Kidney glomerular epithelial cell (primary cell): ENCODE measurements at regions not wholly inside any gene's neighbourhood (a gene's known extent, or its start where the extent isn't known, plus 50 kb on each side); places are given as distances from the start of the nearest gene placed in this dataset.
A peak's percentile ranks its signal among the peaks of the same experiment; 100 is the strongest.
"Not testable (repeated sequence)": the region's sequence is repeated elsewhere in the genome, so short reads cannot be mapped to it uniquely, and the experiment has no call there.

Experiments
- DNase-seq: peaks from one replicate; lab custom pipeline; 2025; lab: John Stamatoyannopoulos, UW

DNA sequence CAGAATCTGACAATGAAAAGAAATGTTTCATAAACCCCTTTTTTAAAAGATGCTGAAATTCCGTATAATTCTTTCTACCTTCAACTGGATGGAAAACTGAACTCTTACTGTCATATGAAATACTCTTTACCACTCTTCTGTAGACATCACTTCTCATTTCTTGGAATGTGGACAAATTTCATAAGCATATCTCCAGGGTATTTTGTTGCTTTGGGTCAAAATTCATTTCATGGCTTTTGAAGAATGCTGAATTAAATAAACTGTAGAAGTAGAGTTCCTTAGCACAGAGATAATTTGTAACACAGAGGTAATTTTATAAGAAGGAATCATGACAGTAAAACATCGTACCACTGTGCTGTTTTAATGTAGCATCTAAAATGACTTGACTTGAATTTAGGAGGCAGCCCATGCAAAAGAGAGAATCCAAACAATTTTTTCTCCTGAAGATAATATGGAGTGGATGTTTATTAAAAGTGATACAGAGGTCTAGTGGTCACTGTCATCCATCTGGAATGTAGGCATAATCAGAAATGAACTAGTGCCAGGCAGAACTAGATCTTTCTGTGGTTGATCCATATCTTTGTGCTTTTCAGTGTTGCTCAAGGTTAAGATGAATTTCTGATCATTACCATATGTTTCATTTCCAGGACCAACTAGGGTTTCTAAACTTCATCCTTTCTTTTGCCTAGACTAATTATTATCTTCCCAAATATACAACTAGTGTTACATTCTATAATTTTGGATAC, 492.0 kb downstream of the KIF20B start:
- no peak for DNase-seq

DNA sequence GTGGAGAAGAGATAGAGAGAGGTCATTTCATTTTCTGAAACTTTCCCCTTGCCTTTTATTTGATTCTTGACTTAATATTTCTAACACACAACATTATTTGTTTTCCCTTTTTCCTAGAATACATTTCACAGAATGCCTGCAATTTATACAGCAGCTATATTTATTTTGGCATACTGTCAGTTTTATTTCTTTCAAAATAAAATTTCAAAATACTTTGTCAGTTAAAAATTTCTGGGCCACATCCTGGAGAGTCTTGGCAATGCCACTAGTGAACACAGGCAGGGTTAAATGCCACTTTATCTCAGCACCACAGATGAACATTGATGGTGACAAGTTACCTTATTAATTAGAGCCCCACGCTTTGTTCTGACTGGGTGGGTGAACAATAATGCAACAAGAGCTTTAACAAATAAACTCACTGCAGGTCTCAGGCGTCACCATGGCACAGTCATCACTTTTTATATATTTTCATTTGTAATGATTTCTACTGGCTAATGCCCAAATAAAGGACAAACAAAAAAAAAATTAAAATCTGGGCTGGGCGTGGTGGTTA, 494.0 kb downstream of the KIF20B start:
- DNase-seq = no peak

DNA sequence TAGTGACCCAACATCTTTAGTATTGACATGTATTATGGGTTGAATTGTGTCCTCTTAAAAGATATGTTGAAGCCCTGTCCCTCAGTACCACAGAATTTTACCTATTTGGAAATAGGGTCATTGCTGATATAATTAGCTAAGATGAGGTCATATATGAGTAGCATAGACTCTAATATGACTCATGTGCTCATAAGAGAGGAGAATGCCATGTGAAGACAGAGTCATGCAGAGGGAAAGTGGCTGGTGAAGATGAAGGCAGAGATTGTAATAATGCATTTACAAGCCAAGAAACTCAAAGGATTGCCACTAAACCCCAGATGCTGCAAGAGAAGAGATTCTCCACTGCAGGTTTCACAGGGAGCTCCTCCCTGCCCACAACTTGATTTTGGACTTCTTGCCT, 496.4 kb downstream of the KIF20B start:
- DNase-seq = no peak

DNA sequence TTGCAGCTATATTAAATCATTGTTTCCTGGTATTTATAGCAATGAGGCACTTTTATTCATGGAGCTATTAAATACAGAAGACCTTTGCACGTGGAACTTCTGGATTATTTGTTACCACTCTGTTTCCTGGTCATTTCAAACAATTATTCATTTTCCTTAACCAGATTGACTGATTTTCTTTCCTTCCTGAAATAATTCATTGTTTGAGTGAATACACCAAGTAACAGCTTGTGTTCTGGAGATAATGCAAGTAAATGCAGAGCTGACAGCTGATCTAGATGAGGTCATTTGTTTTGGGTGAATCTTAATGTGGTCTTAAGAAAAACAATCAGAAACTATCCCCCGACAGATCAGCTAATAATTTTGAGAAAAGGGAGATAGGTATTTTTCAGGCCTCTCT, 497.7 kb downstream of the KIF20B start:
- DNase-seq = no peak

DNA sequence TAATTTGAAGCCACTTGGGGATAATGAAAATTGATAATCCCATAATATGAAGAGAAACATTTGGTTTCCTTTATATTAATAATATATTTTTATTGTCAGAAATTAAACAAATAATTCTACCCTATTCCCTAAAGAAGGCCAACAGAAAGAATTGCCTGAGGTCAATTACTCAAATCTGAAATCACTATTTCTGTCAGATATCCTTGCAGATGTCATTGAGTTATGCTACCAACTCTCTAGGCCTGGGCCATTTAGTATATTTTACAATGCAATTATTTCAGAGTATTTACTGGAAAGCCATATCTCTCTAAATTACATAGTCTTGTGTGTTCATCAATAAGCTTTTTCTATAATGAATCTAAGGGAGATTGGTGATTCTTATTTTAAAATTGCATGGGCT, 498.1 kb downstream of the KIF20B start:
- DNase-seq = no peak

DNA sequence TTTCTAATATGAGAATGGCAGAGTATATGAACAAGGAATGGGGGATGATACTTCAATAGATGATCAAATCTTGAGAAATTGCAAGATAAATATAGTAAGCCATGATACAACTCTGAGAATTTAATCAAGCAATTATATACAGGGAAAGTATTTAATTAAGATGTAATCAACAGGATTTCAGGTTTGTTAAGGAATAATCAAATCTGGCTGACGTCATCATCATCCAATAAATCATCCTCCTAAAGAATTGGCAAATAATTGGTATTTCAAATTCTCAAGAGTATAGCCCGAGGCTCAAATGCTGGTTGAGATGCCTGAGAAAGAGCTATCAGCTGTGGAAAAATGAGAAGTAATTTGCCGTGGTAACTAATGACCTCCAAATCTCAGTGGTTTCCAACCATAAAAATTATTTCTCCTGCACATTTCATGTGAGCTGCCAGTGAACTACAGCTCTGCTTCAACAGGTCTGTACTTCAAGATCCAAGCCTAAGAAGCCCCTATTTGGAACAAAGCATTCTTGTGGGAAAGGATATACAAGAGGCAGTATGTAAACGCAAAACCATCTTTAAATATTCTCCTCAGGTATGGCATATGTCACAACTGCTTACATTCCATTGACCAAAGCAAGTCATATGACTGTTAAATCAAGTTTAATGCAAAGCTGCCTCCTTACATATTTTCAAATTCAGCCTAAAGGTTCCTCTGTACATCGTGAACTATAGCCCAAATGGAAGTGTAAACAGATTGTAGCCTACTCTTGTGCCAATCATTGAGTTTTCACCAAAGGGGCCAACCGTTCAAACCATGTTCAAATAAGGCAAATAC, 503.0 kb downstream of the KIF20B start:
- DNase-seq = no peak

DNA sequence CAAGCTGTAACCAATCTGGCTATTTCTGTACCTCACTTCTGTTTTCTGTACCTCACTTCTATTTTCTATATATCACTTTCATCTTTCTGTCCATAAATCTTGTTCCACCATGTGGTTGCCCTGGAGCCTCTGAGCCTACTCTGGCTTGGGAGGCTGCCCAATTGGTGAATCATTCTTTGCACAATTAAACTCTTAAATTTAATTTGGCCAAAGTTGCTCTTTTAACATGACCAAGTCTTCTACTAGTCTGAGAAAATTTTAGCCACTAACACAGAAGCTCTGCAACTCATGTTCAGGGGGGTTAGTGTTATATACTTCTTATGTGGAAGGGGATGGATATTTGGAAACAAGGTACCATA, 503.5 kb downstream of the KIF20B start:
- DNase-seq = no peak

DNA sequence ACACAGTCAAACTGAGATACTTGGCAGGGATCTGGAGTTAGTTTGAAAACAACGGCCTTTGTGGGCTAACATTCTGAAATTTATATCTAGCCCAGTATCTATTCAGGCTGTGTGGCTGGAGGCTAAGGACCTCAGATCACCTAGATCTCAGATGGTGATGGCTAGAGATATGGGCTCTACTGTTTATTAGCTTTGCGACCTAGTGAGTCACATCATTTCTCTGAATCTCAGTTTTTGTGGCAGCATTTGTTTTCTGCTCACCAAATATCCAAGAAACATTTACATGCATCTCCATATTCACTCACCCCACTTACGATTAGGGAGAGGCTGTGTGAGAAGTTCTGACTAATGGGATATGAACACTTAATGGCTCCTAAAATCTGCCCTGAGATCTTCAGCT, 503.9 kb downstream of the KIF20B start:
- no peak for DNase-seq

DNA sequence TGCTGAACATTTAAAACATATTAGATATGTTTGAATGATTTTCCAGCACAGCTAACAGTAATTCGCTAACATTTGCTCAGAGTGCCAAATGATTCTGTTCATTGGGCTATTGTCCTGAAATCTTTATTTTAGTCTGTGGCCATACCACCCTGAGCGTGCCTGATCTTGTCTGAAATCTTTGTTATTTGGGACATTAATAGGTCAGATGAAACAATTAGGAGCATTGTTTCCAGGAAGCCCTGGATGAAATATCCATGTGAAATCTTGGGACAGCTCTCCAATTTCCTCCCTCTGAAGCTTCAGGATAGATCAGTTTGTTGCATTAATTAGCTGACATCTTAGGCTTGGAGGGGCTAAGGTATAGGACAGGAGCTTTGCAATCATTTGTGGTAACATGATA, 512.0 kb downstream of the KIF20B start:
- no peak for DNase-seq

DNA sequence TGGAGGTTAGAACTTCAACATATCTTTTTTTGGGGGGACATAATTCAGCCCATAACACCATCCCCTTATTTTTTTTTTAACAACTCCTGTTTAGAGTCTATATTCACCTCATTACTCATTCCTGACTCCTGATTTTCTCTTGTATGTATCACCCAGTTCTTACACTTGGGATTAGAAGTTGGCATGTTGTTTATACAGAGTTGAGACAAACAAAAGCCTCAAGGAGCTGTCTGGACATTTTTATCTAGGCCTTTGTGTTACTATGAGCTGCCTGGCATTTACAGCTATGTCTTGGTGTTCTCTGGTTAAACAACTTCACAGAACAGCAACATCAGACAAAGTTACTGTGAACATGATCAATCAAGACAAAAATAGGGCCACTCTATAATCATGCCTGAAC, 517.5 kb downstream of the KIF20B start:
- DNase-seq = no peak

DNA sequence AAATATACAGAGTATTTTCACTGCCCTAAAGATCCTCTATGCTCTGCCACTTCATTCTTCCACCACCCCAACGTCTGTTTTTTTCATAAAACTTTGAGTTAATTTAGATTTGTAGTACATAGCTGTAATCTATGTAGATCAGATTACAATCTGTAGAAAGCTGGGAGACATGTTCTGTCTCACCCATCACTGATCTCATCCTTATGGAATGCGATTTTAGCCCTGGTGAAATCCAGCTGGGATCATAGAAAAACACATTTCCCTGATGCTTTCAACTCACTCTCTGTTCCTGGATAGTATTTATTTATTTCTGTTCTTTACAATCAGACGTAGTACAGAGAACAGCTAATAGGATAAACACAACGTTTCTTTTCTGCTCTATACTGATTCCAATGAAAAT, 521.0 kb downstream of the KIF20B start:
- peak; percentile 21 for DNase-seq

DNA sequence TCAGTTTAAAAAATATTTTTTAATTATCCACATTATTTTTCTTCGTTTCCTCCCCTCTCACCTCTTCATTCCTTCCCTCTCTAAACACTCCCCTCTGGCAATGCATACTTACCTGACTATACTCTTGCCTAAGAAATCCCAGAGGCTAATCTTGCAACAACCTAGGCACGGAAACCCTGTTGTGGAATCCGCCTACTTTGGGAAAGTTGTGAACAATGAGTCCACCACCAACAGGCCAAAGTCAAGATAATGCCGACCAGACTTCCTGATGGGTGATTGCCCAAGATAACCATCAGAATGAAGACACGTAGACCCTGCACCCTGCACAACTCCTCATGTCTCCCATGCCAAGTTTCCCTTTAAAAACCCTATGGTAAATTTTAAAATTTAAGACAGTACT, 521.5 kb downstream of the KIF20B start:
- DNase-seq = no peak

DNA sequence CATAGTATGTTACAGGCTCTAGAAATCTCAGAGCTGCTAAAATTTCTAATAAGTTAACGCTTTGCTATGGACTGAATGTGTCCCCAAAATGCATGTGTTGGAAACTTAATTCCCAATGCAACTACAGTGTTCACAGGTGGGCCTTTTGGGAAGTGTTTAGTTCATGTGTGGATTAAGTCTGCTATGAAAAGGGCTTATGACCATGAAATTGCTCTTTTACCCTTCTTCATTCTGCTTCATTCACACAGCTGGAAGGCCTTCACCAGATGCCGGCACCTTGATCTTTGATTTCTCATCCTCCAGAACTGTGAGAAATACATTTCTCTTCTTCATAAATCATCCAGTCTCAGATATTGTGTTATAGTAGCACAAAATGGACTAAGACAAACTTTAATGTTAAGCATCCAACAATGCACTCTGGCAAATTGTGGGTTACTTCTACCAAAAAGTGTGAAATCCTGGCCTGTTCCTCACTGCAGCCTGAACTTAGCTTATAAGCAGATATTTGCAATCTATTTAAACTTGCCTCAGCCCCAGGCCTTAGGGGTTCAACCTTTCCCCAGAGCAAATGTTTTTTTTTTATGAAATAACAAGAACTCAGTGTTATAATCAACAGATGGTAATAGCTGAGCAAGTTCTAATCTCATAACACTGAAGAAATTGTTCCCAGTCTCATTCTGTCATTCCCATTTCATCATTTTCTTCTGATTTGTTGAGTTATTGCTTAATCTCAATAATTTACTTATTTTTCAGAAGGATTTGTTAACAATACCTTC, 523.6 kb downstream of the KIF20B start:
- DNase-seq = no peak

DNA sequence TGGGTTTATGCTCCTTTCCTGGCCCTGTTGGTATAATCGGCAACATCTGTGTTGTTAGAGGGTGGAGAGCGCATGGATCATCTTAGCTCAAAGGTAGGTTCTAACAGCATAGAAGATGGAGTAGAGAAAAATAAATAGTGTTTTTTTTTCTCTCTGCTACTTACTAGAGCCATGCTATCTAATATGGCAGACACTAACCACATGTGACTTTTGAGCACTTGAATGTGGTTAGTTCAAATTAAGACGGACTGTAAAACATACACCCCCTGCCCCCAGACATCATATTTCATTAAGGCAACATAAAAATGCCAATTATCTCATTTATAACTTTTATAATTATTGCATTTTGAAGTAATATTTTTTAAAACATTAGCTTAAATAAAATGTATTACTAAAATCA, 525.1 kb downstream of the KIF20B start:
- DNase-seq = no peak

DNA sequence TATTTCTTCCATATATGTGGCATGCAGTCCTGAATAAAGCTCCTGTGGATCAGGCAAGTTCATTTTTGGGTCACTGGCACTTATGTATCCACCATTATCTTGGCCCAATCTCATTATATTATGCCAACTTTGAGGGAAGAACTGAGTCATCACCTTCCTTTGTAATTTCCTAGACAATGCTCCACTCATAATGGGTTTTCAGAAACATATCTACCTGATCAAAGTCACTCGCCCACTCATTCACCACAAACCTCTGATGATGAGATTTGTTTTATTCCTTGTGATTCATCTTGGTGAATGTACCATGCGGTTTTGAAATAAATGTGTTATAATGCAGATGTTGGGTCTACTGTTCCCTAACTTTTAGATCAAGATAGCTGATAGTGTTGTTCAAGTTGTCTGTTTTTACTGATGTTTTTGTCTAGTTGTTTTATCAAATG, 525.8 kb downstream of the KIF20B start:
- DNase-seq = peak; percentile 49

DNA sequence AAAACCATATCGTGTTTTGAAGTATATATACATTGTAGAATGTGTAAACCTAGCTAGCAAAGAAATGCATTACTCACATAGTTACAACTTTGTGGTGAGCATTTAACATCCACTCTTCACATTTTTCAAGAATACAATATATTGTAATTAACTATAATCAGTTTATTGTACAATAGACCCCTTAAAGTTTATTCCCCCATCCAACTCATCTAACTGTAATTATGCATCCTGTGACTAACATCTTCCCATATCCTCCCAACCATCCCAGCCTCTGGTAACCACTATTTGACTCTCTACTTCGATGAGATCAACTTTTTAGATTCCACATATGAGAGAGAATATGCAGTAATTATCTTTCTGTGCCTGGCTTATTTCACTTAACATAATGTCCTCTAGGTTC, 526.4 kb downstream of the KIF20B start:
- no peak for DNase-seq

DNA sequence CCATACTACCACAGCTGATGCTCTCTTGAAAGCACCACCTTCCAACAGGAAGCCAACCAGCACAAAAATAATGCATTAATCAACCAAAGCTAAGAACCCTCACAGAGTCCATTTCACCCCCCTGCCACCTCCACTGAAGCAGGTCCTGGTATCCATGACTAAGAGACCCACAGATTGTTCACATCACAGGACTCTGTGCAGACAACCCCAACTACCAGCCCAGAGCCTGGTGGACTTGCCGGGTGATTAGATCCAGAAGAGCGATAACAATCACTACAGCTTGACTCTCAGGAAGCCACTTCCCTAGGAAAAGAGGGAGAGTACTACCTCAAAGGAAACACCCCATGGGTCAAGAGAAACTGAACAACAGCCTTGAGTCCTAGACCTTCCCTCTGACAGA, 528.1 kb downstream of the KIF20B start:
- no peak for DNase-seq

DNA sequence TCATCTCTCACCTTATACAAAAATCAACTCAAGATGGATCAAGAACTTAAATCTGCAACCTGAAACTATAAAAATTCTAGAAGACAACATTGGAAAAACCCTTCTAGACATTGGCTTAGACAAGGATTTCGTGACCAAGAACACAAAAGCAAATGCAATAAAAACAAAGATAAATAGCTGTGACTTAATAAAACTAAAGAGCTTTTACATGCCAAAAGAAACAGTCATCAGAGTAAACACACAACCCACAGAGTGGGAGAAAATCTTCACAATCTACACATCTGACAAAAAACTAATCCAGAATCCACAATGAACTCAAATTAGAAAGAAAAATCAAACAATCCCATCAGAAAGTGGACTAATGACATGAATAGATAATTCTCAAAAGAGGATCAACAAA, 532.4 kb downstream of the KIF20B start:
- DNase-seq = not testable (repeated sequence)

DNA sequence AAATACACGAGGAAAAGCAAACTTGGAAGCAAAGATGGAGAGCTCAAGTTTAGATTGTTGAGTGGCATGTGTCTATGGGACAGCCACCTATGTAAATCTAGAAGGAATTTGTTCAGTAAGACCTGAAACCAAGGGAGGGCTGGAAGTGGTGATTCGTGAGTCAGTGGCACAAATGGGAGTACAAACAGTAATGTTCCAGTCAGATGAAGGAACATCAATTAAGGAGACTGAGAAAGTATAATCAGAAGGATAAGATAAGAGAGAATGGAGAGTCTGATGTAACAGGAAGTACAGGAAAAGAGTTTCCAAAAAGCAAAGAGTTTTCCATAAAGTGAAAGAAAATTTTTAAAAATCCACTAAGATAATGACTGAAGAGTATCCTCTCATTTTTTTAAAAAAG, 544.2 kb downstream of the KIF20B start:
- no peak for DNase-seq

DNA sequence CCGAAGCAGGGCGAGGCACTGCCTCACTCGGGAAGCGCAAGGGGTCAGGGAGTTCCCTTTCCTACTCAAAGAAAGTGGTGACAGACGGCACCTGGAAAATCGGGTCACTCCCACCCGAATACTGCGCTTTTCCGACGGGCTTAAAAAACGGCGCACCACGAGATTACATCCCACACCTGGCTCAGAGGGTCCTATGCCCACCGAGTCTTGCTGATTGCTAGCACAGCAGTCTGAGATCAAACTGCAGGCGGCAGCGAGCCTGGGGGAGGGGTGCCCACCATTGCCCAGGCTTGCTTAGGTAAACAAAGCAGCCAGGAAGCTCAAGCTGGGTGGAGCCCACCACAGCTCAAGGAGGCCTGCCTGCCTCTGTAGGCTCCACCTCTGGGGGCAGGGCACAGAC, 549.4 kb downstream of the KIF20B start:
- not testable (repeated sequence) for DNase-seq

DNA sequence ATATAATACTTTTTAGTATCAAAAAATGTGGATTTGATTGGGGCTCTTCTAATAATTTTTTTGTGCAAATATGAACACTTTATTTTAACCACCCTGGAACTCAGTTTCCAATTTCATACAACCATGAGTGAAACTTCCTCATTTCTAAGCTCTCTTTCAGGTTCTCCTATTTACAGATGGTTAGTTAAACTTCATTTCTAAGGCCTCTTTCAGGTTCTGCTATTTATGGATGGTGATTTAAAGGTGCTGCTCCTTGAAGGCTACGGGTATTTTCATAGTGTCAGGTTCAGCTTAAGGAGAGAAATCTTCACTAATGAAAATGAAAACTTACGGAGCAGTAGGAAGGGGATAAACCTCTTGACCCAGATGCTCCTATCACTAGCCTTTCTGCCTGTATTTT, 568.3 kb downstream of the KIF20B start:
- no peak for DNase-seq

DNA sequence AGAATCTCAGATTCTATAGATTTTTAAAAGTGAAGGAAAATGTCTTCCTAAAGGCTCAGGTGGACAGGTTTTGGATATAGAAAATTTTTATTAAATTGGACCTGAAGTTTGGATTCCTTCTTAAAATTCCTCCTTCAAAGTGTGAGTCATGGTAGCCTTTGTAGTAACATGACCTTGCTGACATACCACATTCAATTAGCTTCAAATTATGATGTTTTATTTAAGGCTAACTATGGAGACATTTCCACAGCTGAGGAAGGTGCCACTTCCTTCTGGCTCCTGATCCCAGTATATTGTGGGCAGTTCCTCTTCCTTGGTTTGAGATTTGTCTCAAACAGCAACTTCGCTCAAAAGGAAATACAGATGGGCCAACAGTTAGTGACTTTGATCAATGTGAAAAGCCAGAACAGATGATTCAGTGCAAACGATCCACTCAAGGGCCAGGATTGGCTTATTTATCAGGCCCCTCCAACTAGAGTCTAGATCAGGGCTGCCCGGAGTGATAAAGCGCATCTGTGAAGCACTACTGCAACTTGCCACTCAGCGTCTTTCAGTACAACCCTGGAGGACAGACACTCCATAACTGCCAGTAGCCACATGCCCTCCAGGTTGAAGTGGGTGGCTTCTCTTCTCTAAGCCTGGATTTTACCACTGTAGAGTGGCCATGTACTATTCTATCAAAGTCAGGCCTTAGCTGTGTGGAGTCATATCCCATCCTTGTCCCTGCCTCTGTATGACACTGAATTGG, 573.5 kb downstream of the KIF20B start:
- no peak for DNase-seq
